SK-N-SH treated with all-trans-retinoic acid at 6 μM for 48 hours (cell line): ENCODE measurements at regions not wholly inside any gene's neighbourhood (a gene's known extent, or its start where the extent isn't known, plus 50 kb on each side); places are given as distances from the start of the nearest gene placed in this dataset.
"Not testable (repeated sequence)": the region's sequence is repeated elsewhere in the genome, so short reads cannot be mapped to it uniquely, and the experiment has no call there.

Source experiments
- ATAC-seq: fragments of 200-7000 bp; cut with Tn5 transposase; 3 replicates; pipeline ENCODE4 v1.9.1; 2020; ENCODE audit warnings: mild to moderate bottlenecking, moderate library complexity
- BACH2 ChIP-seq: fragments of 250-450 bp; sonication (Bioruptor Pico); IDR thresholded peaks from 2 replicates; pipeline ENCODE4 v1.9.0; 2021; ENCODE audit warnings: mild to moderate bottlenecking, borderline replicate concordance
- CSDC2 ChIP-seq: fragments of 250-450 bp; sonication (Bioruptor Pico); IDR thresholded peaks from 2 replicates; pipeline ENCODE4 v1.5.0; 2020; ENCODE audit warnings: mild to moderate bottlenecking, moderate library complexity
- CSRNP3 ChIP-seq: fragments of 250-450 bp; sonication (Bioruptor Pico); IDR thresholded peaks from 2 replicates; pipeline ENCODE4 v1.5.1; 2021; ENCODE audit warnings: mild to moderate bottlenecking, moderate library complexity
- ISL1 ChIP-seq: fragments of 250-450 bp; sonication (Bioruptor Pico); IDR thresholded peaks from 2 replicates; pipeline ENCODE4 v2.1.2; 2022; ENCODE audit warnings: mild to moderate bottlenecking, moderate library complexity
- OSR1 ChIP-seq: fragments of 250-450 bp; sonication (Bioruptor Pico); IDR thresholded peaks from 2 replicates; pipeline ENCODE4 v1.8.0; 2022; ENCODE audit warnings: moderate library complexity, mild to moderate bottlenecking, inconsistent platforms
- POU6F1 ChIP-seq: fragments of 250-450 bp; sonication (Bioruptor Pico); IDR thresholded peaks from 2 replicates; pipeline ENCODE4 v1.8.0; 2021; ENCODE audit warnings: low read depth, mild to moderate bottlenecking, moderate library complexity, borderline replicate concordance
- PPARA ChIP-seq: fragments of 250-450 bp; sonication (Bioruptor Pico); IDR thresholded peaks from 2 replicates; pipeline ENCODE4 v1.5.0; 2020; ENCODE audit warnings: mild to moderate bottlenecking, borderline replicate concordance
- SNAI2 ChIP-seq: fragments of 250-450 bp; sonication (Bioruptor Pico); IDR thresholded peaks from 2 replicates; pipeline ENCODE4 v1.5.0; 2020; ENCODE audit warnings: mild to moderate bottlenecking, moderate library complexity
- TCF4 ChIP-seq: fragments of 250-450 bp; sonication (Bioruptor Pico); IDR thresholded peaks from 2 replicates; pipeline ENCODE4 v1.8.0; 2021; ENCODE audit warnings: mild to moderate bottlenecking, moderate library complexity, borderline replicate concordance
- TOX ChIP-seq: fragments of 250-450 bp; sonication (Bioruptor Pico); IDR thresholded peaks from 2 replicates; pipeline ENCODE4 v1.8.0; 2021; ENCODE audit warnings: mild to moderate bottlenecking, moderate library complexity, borderline replicate concordance
- ZFP3 ChIP-seq: fragments of 250-450 bp; sonication (Bioruptor Pico); IDR thresholded peaks from 2 replicates; pipeline ENCODE4 v1.5.0; 2020; ENCODE audit warnings: mild to moderate bottlenecking, moderate library complexity
- ZFP30 ChIP-seq: fragments of 450-650 bp; formaldehyde crosslinking; IDR thresholded peaks from 2 replicates; pipeline ENCODE4 v1.5.0; 2022; ENCODE audit warnings: mild to moderate bottlenecking, moderate library complexity
- ZNF565 ChIP-seq: fragments of 450-650 bp; formaldehyde crosslinking; conservative IDR thresholded peaks from 2 replicates; pipeline ENCODE4 v1.5.0; 2020; ENCODE audit warnings: low read depth, mild to moderate bottlenecking, moderate library complexity
- ZNF70 ChIP-seq: fragments of 450-650 bp; formaldehyde crosslinking; IDR thresholded peaks from 2 replicates; pipeline ENCODE4 v1.5.0; 2020; ENCODE audit warnings: mild to moderate bottlenecking, moderate library complexity
- ZNF8 ChIP-seq: fragments of 450-650 bp; formaldehyde crosslinking; IDR thresholded peaks from 2 replicates; pipeline ENCODE4 v1.5.0; 2020; ENCODE audit warnings: mild to moderate bottlenecking, moderate library complexity
- TF ChIP-seq, protein P1 (sequence below): fragments of 250-450 bp; sonication (Bioruptor Pico); IDR thresholded peaks from 2 replicates; pipeline ENCODE4 v1.5.0; 2020; ENCODE audit warnings: mild to moderate bottlenecking, moderate library complexity
- TF ChIP-seq, protein P2 (sequence below): fragments of 250-450 bp; sonication (Bioruptor Pico); IDR thresholded peaks from 2 replicates; pipeline ENCODE4 v1.8.0; 2020; ENCODE audit warnings: mild to moderate bottlenecking, moderate library complexity, borderline replicate concordance

GRCh38 chr5:54793468-54794134 lies 191.8 kb downstream of the ESM1 start:
- TF ChIP-seq PPARA: no peak
- TF ChIP-seq POU6F1 (CRISPR knock-in tag): no peak
- TF ChIP-seq, protein P1, sequence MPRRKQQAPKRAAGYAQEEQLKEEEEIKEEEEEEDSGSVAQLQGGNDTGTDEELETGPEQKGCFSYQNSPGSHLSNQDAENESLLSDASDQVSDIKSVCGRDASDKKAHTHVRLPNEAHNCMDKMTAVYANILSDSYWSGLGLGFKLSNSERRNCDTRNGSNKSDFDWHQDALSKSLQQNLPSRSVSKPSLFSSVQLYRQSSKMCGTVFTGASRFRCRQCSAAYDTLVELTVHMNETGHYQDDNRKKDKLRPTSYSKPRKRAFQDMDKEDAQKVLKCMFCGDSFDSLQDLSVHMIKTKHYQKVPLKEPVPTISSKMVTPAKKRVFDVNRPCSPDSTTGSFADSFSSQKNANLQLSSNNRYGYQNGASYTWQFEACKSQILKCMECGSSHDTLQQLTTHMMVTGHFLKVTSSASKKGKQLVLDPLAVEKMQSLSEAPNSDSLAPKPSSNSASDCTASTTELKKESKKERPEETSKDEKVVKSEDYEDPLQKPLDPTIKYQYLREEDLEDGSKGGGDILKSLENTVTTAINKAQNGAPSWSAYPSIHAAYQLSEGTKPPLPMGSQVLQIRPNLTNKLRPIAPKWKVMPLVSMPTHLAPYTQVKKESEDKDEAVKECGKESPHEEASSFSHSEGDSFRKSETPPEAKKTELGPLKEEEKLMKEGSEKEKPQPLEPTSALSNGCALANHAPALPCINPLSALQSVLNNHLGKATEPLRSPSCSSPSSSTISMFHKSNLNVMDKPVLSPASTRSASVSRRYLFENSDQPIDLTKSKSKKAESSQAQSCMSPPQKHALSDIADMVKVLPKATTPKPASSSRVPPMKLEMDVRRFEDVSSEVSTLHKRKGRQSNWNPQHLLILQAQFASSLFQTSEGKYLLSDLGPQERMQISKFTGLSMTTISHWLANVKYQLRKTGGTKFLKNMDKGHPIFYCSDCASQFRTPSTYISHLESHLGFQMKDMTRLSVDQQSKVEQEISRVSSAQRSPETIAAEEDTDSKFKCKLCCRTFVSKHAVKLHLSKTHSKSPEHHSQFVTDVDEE: no peak
- no peak for TF ChIP-seq ISL1
- no peak for TF ChIP-seq BACH2 (CRISPR knock-in tag)
- no peak for TF ChIP-seq ZNF70 (CRISPR knock-in tag)
- TF ChIP-seq CSDC2 (CRISPR knock-in tag): no peak
- TF ChIP-seq ZFP3 (CRISPR knock-in tag): no peak
- TF ChIP-seq CSRNP3 (CRISPR knock-in tag): no peak
- TF ChIP-seq, all 23 proteins: peak for 0
- ATAC-seq: 0 out of 3 replicates have a peak, but pooled peaks have one; percentile 27

- ATAC-seq: peak; percentile 40
- TF ChIP-seq BACH2 (CRISPR knock-in tag): no peak
- no peak for TF ChIP-seq ISL1
- TF ChIP-seq, protein P2, sequence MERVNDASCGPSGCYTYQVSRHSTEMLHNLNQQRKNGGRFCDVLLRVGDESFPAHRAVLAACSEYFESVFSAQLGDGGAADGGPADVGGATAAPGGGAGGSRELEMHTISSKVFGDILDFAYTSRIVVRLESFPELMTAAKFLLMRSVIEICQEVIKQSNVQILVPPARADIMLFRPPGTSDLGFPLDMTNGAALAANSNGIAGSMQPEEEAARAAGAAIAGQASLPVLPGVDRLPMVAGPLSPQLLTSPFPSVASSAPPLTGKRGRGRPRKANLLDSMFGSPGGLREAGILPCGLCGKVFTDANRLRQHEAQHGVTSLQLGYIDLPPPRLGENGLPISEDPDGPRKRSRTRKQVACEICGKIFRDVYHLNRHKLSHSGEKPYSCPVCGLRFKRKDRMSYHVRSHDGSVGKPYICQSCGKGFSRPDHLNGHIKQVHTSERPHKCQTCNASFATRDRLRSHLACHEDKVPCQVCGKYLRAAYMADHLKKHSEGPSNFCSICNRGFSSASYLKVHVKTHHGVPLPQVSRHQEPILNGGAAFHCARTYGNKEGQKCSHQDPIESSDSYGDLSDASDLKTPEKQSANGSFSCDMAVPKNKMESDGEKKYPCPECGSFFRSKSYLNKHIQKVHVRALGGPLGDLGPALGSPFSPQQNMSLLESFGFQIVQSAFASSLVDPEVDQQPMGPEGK (CRISPR knock-in tag): no peak
- TF ChIP-seq ZNF70 (CRISPR knock-in tag): no peak
- TF ChIP-seq, protein P1: no peak
- TF ChIP-seq OSR1 (CRISPR knock-in tag): no peak
- no peak for TF ChIP-seq ZNF8 (CRISPR knock-in tag)
- no peak for TF ChIP-seq ZNF565 (CRISPR knock-in tag)
- no peak for TF ChIP-seq SNAI2 (CRISPR knock-in tag)
- TF ChIP-seq TOX (CRISPR knock-in tag): no peak
- TF ChIP-seq ZFP30 (CRISPR knock-in tag): no peak
- TF ChIP-seq TCF4: no peak
- no peak for TF ChIP-seq POU6F1 (CRISPR knock-in tag)
- TF ChIP-seq PPARA: no peak
- TF ChIP-seq, all 23 proteins: peak for 0
Measured at GRCh38 chr5:54792611-54793404, 192.6 kb downstream of the ESM1 start.

DNA sequence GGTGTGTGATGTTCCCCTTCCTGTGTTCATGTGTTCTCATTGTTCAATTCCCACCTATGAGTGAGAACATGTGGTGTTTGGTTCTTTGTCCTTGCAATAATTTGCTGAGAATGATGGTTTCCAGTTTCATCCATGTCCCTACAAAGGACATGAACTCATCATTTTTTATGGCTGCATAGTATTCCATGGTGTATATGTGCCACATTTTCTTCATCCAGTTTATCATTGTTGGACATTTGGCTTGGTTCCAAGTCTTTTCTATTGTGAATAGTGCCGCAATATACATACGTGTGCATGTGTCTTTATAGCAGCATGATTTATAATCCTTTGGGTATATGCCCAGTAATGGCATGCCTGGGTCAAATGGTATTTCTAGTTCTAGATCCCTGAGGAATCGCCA lies 197.5 kb downstream of the ESM1 start:
- not testable (repeated sequence) for ATAC-seq
